ENCODE measurements at regions not wholly inside any gene's neighbourhood (a gene's known extent, or its start where the extent isn't known, plus 50 kb on each side); places are given as distances from the start of the nearest gene placed in this dataset.

- Histone ChIP-seq H4K20me1 (ENCODE audit: insufficient read depth, low read length) (no peaks in the 10 kb centered on the region), H3K79me2 (ENCODE audit: insufficient read depth, low read length) (no peaks in the 10 kb centered on the region), H3K4me3 (ENCODE audit: low read depth in 1 of 2, low read length in 2 of 2) (no peak overlapping the region), H3K9ac (ENCODE audit: low read depth, low read length) (no peak overlapping the region), H3K27me3 (ENCODE audit: insufficient read depth, low read length, poor library complexity) (no peaks in the 10 kb centered on the region), H2AFZ (ENCODE audit: low read depth, low read length) (no peak overlapping the region), H3K9me3 (ENCODE audit: insufficient read depth, low read length, severe bottlenecking) (no peaks in the 10 kb centered on the region), H3K4me2 (ENCODE audit: insufficient read depth, low read length) (no peak overlapping the region), H3K36me3 (ENCODE audit: insufficient read depth, low read length) (no peaks in the 10 kb centered on the region), H3K4me1 (ENCODE audit: insufficient read depth, low read length) (no peaks in the 10 kb centered on the region), H3K27ac (ENCODE audit: low read length) (no peak overlapping the region)
- ATAC-seq (ENCODE audit: insufficient read depth, low read depth) = no peak
- no peak for DNase-seq
- TF ChIP-seq EZH2 (IDR thresholded peaks at IDR 0.05; ENCODE audit: borderline replicate concordance, low read depth, low read length, severe bottlenecking) (no peak), CTCF (IDR thresholded peaks at IDR 0.05; ENCODE audit: borderline replicate concordance, extremely low read depth, low read length, poor library complexity, severe bottlenecking) (no peak)
Observed at GRCh38 chr6:88232753-88233152, 66.6 kb upstream of the CNR1 start.

GRCh38 chr6:88223298-88223697, 57.2 kb upstream of the CNR1 start:
- Histone ChIP-seq H3K79me2 (ENCODE audit: insufficient read depth, low read length) (no peaks in the 10 kb centered on the region), H3K27ac (ENCODE audit: low read length) (no peak overlapping the region), H3K9ac (ENCODE audit: low read depth, low read length) (no peak overlapping the region), H3K36me3 (ENCODE audit: insufficient read depth, low read length) (no peaks in the 10 kb centered on the region), H3K4me2 (ENCODE audit: insufficient read depth, low read length) (no peak overlapping the region), H4K20me1 (ENCODE audit: insufficient read depth, low read length) (no peaks in the 10 kb centered on the region), H3K27me3 (ENCODE audit: insufficient read depth, low read length, poor library complexity) (no peaks in the 10 kb centered on the region), H2AFZ (ENCODE audit: low read depth, low read length) (no peak overlapping the region), H3K9me3 (ENCODE audit: insufficient read depth, low read length, severe bottlenecking) (no peaks in the 10 kb centered on the region), H3K4me3 (ENCODE audit: low read depth in 1 of 2, low read length in 2 of 2) (no peak overlapping the region), H3K4me1 (ENCODE audit: insufficient read depth, low read length) (no peaks in the 10 kb centered on the region)
- TF ChIP-seq CTCF (IDR thresholded peaks at IDR 0.05; ENCODE audit: borderline replicate concordance, extremely low read depth, low read length, poor library complexity, severe bottlenecking) = no peak
- TF ChIP-seq EZH2 (IDR thresholded peaks at IDR 0.05; ENCODE audit: borderline replicate concordance, low read depth, low read length, severe bottlenecking) = no peak
- no peak for ATAC-seq (ENCODE audit: insufficient read depth, low read depth)
- no peak for DNase-seq

- no peaks in the 10 kb centered on the region for H3K36me3 ChIP-seq (ENCODE audit: insufficient read depth, low read length)
- H2AFZ ChIP-seq (ENCODE audit: low read depth, low read length) = no peak overlapping the region
- H3K4me2 ChIP-seq (ENCODE audit: insufficient read depth, low read length) = no peak overlapping the region
- H3K9ac ChIP-seq (ENCODE audit: low read depth, low read length) = no peak overlapping the region
- H3K9me3 ChIP-seq (ENCODE audit: insufficient read depth, low read length, severe bottlenecking) = no peaks in the 10 kb centered on the region
- H3K4me3 ChIP-seq (ENCODE audit: low read depth in 1 of 2, low read length in 2 of 2) = no peak overlapping the region
- no peaks in the 10 kb centered on the region for H3K4me1 ChIP-seq (ENCODE audit: insufficient read depth, low read length)
- TF ChIP-seq EZH2 (IDR thresholded peaks at IDR 0.05; ENCODE audit: borderline replicate concordance, low read depth, low read length, severe bottlenecking) (no peak), CTCF (IDR thresholded peaks at IDR 0.05; ENCODE audit: borderline replicate concordance, extremely low read depth, low read length, poor library complexity, severe bottlenecking) (no peak)
- H4K20me1 ChIP-seq (ENCODE audit: insufficient read depth, low read length) = no peaks in the 10 kb centered on the region
- H3K27me3 ChIP-seq (ENCODE audit: insufficient read depth, low read length, poor library complexity) = no peaks in the 10 kb centered on the region
- no peak overlapping the region for H3K27ac ChIP-seq (ENCODE audit: low read length)
- peak; percentile 32 for DNase-seq
- ATAC-seq (ENCODE audit: insufficient read depth, low read depth) = no peak
- no peaks in the 10 kb centered on the region for H3K79me2 ChIP-seq (ENCODE audit: insufficient read depth, low read length)
Observed at GRCh38 chr6:88220493-88220892, 54.3 kb upstream of the CNR1 start.

- no peak overlapping the region for H3K9ac ChIP-seq (ENCODE audit: low read depth, low read length)
- H3K4me2 ChIP-seq (ENCODE audit: insufficient read depth, low read length) = no peak overlapping the region
Observed at GRCh38 chr6:88216182-88216581, 50.0 kb upstream of the CNR1 start.

More at GRCh38 chr6:88216182-88216581, 50.0 kb upstream of the CNR1 start:
- no peaks in the 10 kb centered on the region for H3K79me2 ChIP-seq (ENCODE audit: insufficient read depth, low read length)
- no peak overlapping the region for H2AFZ ChIP-seq (ENCODE audit: low read depth, low read length)
- DNase-seq (no peak), ATAC-seq (ENCODE audit: insufficient read depth, low read depth) (no peak)
- no peaks in the 10 kb centered on the region for H4K20me1 ChIP-seq (ENCODE audit: insufficient read depth, low read length)
- TF ChIP-seq CTCF (IDR thresholded peaks at IDR 0.05; ENCODE audit: borderline replicate concordance, extremely low read depth, low read length, poor library complexity, severe bottlenecking) (no peak), EZH2 (IDR thresholded peaks at IDR 0.05; ENCODE audit: borderline replicate concordance, low read depth, low read length, severe bottlenecking) (no peak)
- H3K9me3 ChIP-seq (ENCODE audit: insufficient read depth, low read length, severe bottlenecking) = no peaks in the 10 kb centered on the region
- no peak overlapping the region for H3K27ac ChIP-seq (ENCODE audit: low read length)
- H3K4me1 ChIP-seq (ENCODE audit: insufficient read depth, low read length) = no peaks in the 10 kb centered on the region
- no peak overlapping the region for H3K4me3 ChIP-seq (ENCODE audit: low read depth in 1 of 2, low read length in 2 of 2)
- no peaks in the 10 kb centered on the region for H3K36me3 ChIP-seq (ENCODE audit: insufficient read depth, low read length)
- no peaks in the 10 kb centered on the region for H3K27me3 ChIP-seq (ENCODE audit: insufficient read depth, low read length, poor library complexity)

Data from DND-41 (cell line).